ENCODE measurements at regions not wholly inside any gene's neighbourhood (a gene's known extent, or its start where the extent isn't known, plus 50 kb on each side); places are given as distances from the start of the nearest gene placed in this dataset.

GRCh38 chr7:91671245-91671644, 209.3 kb downstream of the MTERF1 start:
- Mint-ChIP-seq H3K4me1 (no peaks in the 10 kb centered on the region), H3K27ac (no peak overlapping the region), H3K9me3 (no peaks in the 10 kb centered on the region), H3K36me3 (ENCODE audit: low read depth) (no peaks in the 10 kb centered on the region), H3K4me3 (no peak overlapping the region), H3K27me3 (peaks cover 2% of the 10 kb centered on the region)
- no peak for DNase-seq
- ATAC-seq (ENCODE audit: low read depth): no peak
- no peak for TF ChIP-seq CTCF (IDR thresholded peaks at IDR 0.05)
- ChIA-PET CTCF (no interaction called here), POLR2A (no interaction called here)
- intact Hi-C loops (cut with micrococcal nuclease): no loop called here

- Mint-ChIP-seq H3K36me3 (ENCODE audit: low read depth) (no peaks in the 10 kb centered on the region), H3K9me3 (no peaks in the 10 kb centered on the region), H3K27ac (no peak overlapping the region), H3K4me3 (no peak overlapping the region), H3K27me3 (no peaks in the 10 kb centered on the region), H3K4me1 (no peaks in the 10 kb centered on the region)
- intact Hi-C loops (cut with micrococcal nuclease): no loop called here
- ChIA-PET CTCF (no interaction called here), POLR2A (no interaction called here)
- no peak for TF ChIP-seq CTCF (IDR thresholded peaks at IDR 0.05)
- no peak for ATAC-seq (ENCODE audit: low read depth)
- DNase-seq: no peak
These were observed 206.0 kb downstream of the MTERF1 start for GRCh38 chr7:91674470-91674869.

GRCh38 chr7:91681718-91682117, 198.8 kb downstream of the MTERF1 start:
- TF ChIP-seq CTCF (IDR thresholded peaks at IDR 0.05): no peak
- no peak for DNase-seq
- H3K4me1 Mint-ChIP-seq: no peaks in the 10 kb centered on the region
- H3K36me3 Mint-ChIP-seq (ENCODE audit: low read depth): peaks cover 4% of the 10 kb centered on the region
- no peak overlapping the region for H3K27ac Mint-ChIP-seq
- peaks cover 21% of the 10 kb centered on the region for H3K9me3 Mint-ChIP-seq
- CTCF ChIA-PET: no interaction called here
- POLR2A ChIA-PET: no interaction called here
- no peak for ATAC-seq (ENCODE audit: low read depth)
- no peak overlapping the region for H3K4me3 Mint-ChIP-seq
- no peaks in the 10 kb centered on the region for H3K27me3 Mint-ChIP-seq
- intact Hi-C loops (cut with micrococcal nuclease): no loop called here

- Mint-ChIP-seq H3K27me3 (no peaks in the 10 kb centered on the region), H3K4me3 (no peak overlapping the region), H3K36me3 (ENCODE audit: low read depth) (peaks cover 4% of the 10 kb centered on the region), H3K4me1 (no peaks in the 10 kb centered on the region), H3K9me3 (peaks cover 24% of the 10 kb centered on the region), H3K27ac (no peak overlapping the region)
- ChIA-PET CTCF (no interaction called here), POLR2A (no interaction called here)
- DNase-seq (no peak), ATAC-seq (ENCODE audit: low read depth) (no peak)
- intact Hi-C loops (cut with micrococcal nuclease): no loop called here
- no peak for TF ChIP-seq CTCF (IDR thresholded peaks at IDR 0.05)
These were observed 196.7 kb downstream of the MTERF1 start for GRCh38 chr7:91683823-91684222.

GRCh38 chr7:91685544-91685943, 195.0 kb downstream of the MTERF1 start:
- no peaks in the 10 kb centered on the region for H3K27me3 Mint-ChIP-seq
- H3K9me3 Mint-ChIP-seq: peaks cover 16% of the 10 kb centered on the region
- H3K36me3 Mint-ChIP-seq (ENCODE audit: low read depth): peaks cover 4% of the 10 kb centered on the region
- ChIA-PET CTCF (no interaction called here), POLR2A (no interaction called here)
- no peak for TF ChIP-seq CTCF (IDR thresholded peaks at IDR 0.05)
- H3K27ac Mint-ChIP-seq: no peak overlapping the region
- intact Hi-C loops (cut with micrococcal nuclease): no loop called here
- no peak for DNase-seq
- H3K4me3 Mint-ChIP-seq: no peak overlapping the region
- no peak for ATAC-seq (ENCODE audit: low read depth)
- H3K4me1 Mint-ChIP-seq: no peaks in the 10 kb centered on the region
